ENCODE measurements at regions not wholly inside any gene's neighbourhood (a gene's known extent, or its start where the extent isn't known, plus 50 kb on each side); places are given as distances from the start of the nearest gene placed in this dataset.
"Not testable (repeated sequence)": the region's sequence is repeated elsewhere in the genome, so short reads cannot be mapped to it uniquely, and the experiment has no call there.

- DNase-seq (ENCODE audit: low spot score) = peak; percentile 79
These were observed 470.5 kb downstream of the LTN1 start for GRCh38 chr21:28522014-28522799.

DNA sequence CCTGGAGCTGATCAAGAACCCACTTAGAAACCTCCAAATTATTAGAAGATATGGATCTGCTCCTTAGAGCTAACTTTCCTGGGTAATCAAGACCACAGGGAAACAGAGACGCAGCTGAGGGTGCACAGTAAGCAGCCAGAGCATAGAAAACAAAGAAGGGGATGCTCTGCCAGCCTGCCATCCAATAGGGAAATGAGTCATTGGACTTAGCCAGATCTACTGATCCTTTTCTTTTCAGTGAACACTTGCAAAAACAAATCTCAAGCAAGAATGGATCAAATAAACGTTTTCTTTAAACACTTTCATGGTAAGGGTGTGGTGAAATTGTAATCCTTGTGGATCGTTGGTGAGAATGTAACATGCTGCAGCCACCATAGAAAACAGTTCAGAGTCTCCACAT, 474.0 kb downstream of the LTN1 start:
- DNase-seq (ENCODE audit: low spot score) = no peak

- DNase-seq (ENCODE audit: low spot score) = no peak
These were observed 475.6 kb downstream of the LTN1 start for GRCh38 chr21:28516991-28517592.

DNA sequence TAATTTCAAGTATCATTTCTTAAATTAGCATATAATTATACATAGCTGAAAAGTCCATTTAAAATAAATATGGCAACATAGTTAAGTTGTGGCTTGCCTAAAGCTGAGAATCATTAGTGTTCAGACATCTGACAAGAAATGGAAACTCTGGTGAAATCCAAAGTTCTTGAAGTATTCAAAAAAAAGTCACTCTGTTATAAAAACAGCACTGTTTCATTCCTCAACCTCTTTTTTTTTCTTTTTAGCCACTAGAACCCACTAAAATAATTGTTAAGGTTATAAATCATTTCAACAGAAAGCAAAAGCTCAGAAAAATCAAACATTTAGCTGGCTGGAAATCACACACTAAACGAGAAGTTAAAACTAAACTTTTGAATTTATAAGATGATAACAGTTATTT, 476.7 kb downstream of the LTN1 start:
- DNase-seq (ENCODE audit: low spot score) = no peak

- no peak for DNase-seq (ENCODE audit: low spot score)
These were observed 479.2 kb downstream of the LTN1 start for GRCh38 chr21:28513428-28513827.

DNA sequence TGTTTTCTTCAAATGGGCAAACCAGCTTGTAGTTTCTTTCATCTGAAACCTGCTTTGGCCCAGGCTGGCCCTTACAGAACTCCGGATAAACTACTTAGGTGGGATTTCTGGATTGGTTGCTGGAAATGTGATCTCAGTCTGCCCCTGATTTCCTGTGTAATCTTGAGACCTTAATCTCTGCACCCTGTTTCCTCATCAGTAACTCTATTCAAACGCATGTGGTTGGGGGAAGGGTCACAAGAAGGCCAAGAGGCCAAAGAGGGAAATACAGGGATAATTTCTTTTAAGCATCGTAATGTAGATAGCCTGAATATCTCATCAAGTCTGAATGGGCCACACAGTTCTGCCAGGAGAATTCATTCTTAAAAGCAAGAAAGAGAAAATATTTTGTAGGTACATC, 483.6 kb downstream of the LTN1 start:
- no peak for DNase-seq (ENCODE audit: low spot score)

DNA sequence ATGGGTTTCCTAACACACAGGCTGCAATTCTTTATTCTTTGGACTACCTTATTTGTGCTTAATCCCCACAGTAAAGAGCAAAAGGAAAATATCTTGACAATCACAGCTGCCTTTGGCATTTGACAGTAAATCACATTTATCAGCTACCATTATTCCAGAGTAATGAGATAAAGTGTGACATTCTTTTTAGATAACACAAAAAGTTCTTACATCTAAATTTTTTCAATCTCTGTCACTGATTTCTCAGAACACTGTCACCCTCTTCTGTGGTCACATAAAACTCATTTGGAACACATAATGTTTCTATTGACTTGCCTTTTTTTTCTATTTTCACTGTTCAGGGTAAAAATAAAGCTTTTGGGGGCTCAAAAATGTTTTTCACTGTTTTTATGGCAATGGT, 484.6 kb downstream of the LTN1 start:
- no peak for DNase-seq (ENCODE audit: low spot score)

GRCh38 chr21:28496517-28496916, 496.2 kb downstream of the LTN1 start:
- DNase-seq (ENCODE audit: low spot score) = no peak

DNA sequence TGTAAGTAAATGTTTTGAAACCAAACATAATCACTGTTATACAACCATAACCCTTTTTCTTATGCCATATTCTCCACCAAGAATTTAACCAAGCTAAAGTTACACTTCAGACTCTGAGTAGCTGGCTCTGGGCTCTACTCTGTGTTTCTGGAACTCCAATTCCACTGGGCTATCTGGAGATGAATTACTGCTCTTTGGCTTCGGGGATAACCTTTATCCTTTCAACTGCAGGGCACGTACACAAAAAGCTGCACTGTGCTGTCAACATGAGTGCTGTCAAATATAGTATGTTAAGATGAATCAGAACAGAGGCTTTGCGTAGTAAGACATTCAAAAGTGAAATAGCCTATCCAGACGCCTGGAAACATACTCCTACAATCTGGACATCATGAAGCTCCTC, 500.6 kb downstream of the LTN1 start:
- DNase-seq (ENCODE audit: low spot score) = no peak

DNA sequence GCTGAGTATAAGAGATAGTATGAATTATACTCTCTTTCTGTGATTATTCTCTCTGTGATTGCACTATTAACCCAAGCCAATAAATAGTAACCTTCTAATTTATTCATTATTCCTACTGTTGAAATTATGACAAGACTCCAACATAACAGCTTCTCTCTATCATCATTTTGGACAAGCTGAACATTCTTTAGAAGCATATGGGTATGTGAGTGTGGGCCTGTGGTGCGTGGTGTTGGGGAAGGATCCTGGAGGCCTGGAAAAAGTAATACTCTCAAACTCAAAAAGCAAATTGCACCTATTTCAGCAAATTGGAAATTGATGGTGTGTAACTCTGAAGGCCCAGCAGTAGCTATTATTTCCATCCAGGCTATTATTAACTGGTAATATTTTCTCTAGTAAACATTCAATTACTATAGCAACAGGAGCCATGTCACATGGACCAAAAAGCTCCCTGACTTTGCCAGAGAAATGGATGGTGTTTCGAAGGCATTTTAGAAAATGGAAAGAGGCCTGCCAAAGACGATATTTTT, 502.8 kb downstream of the LTN1 start:
- DNase-seq (ENCODE audit: low spot score) = no peak

GRCh38 chr21:28489162-28489561, 503.5 kb downstream of the LTN1 start:
- DNase-seq (ENCODE audit: low spot score) = no peak

- DNase-seq (ENCODE audit: low spot score) = no peak
These were observed 505.1 kb downstream of the LTN1 start for GRCh38 chr21:28487455-28488070.

DNA sequence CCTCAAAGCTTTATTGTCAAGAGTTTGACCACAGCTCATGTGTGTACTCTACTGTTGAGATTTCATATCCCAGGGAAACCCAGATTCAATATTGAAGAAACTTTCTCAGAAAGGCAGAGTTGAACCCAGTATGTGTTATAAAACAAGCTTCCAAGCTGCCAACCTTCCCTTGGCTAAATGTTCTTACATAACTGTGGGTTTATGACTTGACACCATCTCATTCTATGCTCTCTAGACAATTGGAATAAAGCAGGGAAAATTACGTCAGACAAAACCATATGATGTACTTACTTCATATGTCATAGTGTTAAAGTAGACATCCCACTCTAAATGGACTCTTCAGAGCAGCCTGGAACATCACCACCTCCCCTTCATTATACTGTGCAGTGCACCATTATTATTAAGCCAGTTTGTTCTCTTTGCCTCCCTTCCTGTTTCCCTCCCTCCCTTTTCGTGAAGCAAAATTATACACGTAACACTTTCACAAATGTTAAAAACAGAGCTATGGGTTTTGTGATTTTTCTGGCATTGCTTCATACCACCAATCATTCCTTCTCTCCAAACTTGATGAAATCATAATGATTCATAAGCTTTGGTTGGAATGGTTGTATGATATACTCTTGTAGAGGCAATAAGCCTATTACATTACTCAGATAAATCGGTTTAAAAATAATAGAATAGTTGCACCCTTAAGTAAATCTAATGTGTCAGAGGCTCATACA, 507.2 kb downstream of the LTN1 start:
- no peak for DNase-seq (ENCODE audit: low spot score)

GRCh38 chr21:28483301-28484035, 509.2 kb downstream of the LTN1 start:
- no peak for DNase-seq (ENCODE audit: low spot score)

GRCh38 chr21:28482657-28483056, 510.0 kb downstream of the LTN1 start:
- no peak for DNase-seq (ENCODE audit: low spot score)

GRCh38 chr21:28480470-28480869, 512.2 kb downstream of the LTN1 start:
- no peak for DNase-seq (ENCODE audit: low spot score)

GRCh38 chr21:28473530-28474220, 519.0 kb downstream of the LTN1 start:
- no peak for DNase-seq (ENCODE audit: low spot score)

- DNase-seq (ENCODE audit: low spot score) = not testable (repeated sequence)
These were observed 520.1 kb downstream of the LTN1 start for GRCh38 chr21:28472543-28472942.

- DNase-seq (ENCODE audit: low spot score) = no peak
These were observed 527.7 kb downstream of the LTN1 start for GRCh38 chr21:28464988-28465387.

DNA sequence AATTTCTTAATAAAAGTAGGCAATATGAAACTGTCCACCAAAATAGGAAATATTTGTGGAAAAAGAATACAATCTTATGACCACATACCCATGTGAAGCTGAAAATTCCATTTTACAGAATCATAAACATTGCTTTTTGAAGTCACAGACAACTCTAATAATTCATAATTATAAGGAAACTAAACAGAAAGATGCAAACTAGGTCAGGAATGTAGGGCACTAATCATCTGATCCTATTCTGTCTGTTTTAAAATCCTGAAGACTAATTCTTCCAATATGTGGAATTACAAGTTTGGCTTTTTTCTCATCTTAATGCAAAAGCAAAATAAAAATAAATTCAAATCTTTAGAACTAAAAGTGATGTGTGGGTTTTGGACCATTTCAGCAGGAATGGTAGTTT, 528.6 kb downstream of the LTN1 start:
- no peak for DNase-seq (ENCODE audit: low spot score)

DNA sequence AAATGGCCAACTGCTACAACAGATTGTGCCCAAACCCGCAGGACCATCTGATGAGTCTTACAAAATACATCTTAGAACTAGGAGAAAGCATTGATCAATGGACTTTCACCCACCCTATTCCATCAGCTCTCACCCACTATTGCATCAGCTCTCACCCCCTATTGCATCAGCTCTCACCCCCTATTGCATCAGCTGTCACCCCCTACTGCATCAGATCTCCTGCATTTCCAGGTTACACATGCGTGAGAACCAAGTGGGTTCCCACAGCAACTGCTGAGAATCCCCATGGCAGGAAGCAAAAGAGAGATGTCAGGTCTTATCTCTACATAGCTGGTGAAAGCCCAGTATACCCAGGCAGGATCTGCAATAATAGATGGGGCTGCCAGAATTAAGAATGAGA, 533.5 kb downstream of the LTN1 start:
- DNase-seq (ENCODE audit: low spot score) = no peak
